ENCODE measurements at regions not wholly inside any gene's neighbourhood (a gene's known extent, or its start where the extent isn't known, plus 50 kb on each side); places are given as distances from the start of the nearest gene placed in this dataset.

- no peak for DNase-seq
Measured at GRCh38 chrX:39150621-39151020, 349.4 kb downstream of the MID1IP1 start.

DNA sequence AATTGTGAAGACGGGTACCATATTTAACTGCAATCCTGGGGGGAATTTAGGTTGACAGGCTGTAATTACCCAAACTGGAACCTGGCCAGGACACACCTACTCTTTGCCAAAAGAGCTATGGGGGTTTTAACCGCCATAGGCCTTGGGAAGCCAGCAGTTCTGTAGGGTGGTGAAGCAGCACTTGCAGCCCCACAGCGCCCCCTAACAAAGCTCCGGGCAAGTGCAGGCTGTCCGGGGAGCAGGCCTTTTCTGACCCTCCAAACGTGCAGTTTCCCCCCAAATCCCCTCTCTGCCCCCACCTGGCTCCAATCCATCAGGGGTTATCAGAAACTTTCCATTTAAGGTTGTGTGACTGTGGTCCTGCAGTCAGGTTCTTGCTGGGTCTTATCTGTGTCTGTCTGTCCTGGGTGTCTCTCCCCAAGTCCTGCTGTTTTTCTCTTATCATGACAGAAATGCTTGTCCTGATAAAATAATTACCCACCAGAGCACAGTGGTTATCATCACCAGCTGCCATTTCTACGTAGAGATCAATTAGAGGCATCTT lies 350.9 kb downstream of the MID1IP1 start:
- peak; percentile 2 for DNase-seq

- DNase-seq, result no peak
Measured at GRCh38 chrX:39156051-39156450, 354.8 kb downstream of the MID1IP1 start.

- DNase-seq, result no peak
Measured at GRCh38 chrX:39157006-39157405, 355.7 kb downstream of the MID1IP1 start.

- no peak for DNase-seq
Measured at GRCh38 chrX:39157796-39158195, 356.5 kb downstream of the MID1IP1 start.

DNA sequence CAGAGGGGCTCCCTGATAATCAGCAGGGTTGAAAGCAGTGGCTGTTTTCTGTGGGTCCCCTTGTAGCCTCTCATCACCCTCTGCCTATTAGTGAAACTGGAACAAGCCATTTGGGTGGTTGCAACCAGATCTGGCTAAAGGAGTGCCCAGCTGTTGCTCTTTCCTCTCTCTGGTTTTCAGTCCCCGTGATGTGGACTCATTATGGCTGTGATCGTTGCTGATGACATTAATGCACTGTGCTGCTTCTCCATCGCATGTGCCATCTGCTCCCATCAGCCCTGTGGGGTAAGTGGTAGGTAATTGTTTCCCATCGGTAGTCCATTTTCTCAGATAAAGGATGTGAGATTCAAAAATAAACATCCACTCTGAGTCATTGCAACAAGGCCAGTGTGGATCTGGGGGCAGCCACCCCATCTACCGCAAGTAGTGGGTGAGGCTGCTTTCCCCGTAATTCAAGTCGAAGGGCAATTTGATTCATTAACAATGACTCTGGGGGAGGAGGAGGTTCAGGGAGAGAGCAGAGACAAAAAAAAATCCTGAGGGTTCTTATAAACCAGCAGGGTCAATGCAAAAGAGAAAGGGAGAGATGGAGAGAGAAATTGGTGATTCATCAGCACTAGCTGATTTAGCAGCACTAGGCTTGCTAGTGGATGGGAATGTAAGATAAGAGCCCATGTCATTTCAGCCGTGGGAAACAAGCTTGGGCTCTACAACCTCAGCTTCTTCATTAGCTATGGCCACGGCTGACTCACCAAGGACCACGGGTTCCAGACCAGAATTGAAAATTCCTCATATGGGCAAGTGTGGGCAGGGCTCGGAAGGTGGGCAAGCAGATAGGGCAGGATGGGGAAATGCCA lies 357.8 kb downstream of the MID1IP1 start:
- no peak for DNase-seq

GRCh38 chrX:39159921-39160507 lies 358.8 kb downstream of the MID1IP1 start:
- DNase-seq, result no peak

DNA sequence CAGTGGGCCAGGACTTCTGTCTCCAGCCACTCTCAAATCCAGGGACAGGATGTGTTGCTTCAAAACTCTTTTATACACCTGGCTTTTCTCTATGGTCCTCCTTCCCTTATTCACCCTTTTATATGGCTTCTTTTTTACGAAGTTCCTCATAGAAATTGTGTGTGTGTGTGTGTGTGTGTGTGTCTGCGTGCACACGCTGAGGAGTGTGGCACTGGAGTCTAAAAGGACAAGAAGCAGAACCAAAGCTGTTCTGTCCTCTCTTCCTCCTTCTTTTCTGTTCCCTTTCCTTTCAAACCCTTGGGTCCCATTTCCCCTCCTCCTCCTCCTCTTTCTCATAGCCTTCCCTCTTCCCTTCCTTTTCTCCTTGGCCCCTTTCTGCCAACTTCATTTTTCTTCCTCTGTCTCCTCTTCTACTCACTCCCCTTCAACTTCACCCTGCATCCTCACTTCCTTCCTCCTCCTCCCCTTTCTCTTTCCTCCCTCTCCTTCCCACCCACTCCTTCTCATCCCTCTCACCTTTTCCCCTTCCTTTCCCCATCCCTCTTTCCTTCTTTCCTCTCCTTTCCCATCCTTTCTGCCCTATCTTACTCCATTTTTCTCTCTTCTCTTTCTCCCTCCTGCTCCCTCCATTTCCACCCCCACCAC lies 360.5 kb downstream of the MID1IP1 start:
- DNase-seq, result no peak

DNA sequence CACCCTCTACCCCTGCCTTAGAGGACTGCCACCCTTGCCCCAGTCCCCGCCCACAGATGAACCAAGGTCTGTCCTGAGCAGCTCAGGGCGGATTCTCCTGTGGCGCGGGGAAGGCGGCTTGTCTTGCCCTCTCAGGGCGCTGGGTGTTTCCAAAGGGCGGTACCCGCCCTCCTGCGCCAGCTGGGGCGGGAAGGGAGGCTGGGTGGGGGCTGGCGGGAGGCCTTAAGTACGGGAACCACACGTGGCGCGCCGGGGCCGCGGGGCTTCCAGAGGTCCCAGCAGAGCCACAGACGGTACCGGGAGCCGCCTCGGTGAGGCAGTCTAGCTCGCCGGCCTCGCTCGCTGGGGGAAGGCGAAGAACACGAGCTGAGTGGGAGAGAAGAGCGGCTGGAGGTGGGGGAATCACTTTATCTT lies 361.1 kb downstream of the MID1IP1 start:
- peak; percentile 1 for DNase-seq

DNA sequence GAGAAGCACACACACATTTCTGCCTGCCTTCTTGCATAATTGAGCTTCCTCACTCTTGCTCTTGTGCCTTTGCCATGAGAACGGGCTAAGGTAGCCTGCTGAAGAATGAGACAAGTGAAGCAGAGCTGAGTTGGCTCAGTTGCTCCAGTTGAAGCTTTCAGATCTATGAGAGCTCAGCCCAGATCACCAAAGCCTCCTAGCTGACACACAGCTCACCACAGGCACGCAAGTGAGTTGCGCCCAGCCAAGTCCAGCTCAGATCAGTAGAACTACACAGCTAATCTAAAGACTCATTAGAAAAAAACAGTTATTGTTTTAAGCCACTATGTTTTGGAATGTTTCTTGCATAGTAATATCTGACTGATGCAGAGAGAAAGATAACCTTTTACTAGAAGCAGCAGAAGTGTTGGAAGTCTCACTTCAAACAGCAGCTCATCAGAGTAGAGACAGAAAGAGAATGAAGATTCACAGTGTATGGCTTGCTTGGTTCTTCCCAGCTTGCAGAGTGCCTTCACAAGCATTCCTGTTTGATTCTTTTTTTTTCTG lies 362.4 kb downstream of the MID1IP1 start:
- no peak for DNase-seq

GRCh38 chrX:39164212-39164611 lies 363.0 kb downstream of the MID1IP1 start:
- DNase-seq, result no peak

DNA sequence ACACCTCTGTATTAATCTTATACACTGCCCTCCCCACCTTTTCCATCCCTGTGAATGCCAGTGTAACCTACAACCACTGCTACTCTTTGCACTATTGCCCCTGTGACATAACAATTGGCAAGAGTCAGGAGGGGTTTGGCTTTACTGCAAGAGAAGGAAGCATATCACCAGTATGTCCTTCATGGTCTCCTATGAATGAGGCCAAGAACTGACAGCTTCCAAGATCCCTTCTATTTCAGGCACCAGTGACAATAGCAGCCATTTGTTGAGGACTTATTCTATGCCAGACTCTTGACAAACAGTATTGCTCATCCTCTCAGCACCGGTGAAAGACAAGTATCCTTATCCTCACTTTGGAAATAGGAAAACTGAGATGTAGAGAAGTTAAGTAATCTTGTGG lies 363.9 kb downstream of the MID1IP1 start:
- DNase-seq, result no peak

GRCh38 chrX:39165773-39166172 lies 364.5 kb downstream of the MID1IP1 start:
- DNase-seq, result no peak

DNA sequence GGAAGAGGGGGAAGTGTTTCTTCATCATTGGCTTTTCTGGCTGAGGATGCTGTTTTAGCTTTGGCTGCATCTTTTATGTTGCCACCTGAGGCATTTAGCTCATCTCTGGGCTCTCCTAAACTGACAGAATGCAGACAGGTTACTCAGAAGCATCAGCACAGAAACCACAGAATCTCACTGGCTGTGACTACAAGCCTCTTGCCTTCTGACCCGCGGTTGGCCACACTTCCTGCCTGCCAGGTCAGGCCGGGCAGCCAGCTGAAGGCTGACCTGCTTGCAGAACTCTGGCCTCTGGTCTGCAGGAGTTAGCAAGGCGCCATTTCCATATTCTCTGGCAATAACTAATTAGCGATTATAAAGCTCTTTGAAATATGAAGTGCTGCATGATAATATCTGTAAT lies 366.5 kb downstream of the MID1IP1 start:
- no peak for DNase-seq

DNA sequence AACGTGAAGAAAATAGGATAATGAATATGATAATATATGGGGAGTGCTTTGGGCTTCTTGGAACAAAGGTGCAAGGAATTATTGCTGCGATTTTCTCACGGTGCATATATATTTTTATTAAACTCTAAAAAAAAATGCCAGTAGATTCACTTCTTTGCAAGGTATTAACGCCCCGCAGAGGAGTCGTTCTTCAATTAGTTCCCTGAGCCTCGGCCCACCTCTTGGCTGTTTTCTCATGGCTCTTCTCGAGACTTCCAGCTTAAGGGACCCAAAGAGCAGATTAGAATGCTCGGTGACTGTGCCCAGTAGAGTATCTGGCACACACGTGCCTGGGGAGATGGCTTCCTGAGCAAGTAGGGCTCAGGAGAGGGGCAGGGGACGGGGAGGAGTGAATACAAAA lies 367.4 kb downstream of the MID1IP1 start:
- DNase-seq, result no peak

GRCh38 chrX:39169976-39170375 lies 368.7 kb downstream of the MID1IP1 start:
- no peak for DNase-seq

DNA sequence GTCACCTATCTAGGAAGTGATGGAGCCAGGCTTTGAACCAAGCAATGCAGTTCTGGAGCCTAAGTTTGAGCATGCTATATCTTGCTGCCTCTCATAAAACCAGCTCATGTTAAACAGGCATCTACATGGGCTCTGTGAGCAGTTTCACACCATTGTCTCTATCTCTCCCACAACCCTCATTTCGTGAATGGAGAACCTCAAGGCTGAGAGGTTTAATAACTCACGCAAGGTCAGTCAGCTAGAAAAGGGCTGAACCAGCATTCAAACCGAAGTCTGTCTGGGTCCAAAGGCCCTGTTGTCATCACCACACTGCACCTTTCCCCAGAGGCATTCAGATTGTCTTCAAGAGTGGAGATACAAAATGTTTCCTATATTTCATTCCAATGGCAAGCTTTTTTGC lies 369.2 kb downstream of the MID1IP1 start:
- no peak for DNase-seq

DNA sequence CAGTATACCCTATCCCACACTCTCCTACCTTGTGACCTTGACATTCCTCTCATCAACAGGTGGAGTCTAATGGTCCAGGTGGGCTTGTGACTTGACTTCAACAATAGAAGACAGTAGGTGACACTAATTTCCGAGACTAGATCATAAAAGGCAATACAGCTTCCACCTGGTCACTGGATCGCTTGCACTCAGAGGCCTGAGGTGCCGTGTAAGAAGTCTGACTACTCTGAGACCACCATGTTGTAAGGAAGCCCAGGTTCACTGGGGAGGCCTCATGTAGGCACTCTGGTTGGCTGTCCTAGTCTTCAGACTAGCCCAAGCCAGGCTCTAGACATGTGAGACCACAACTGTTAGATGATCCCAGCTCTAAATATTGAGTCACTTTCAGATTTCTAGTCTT lies 370.4 kb downstream of the MID1IP1 start:
- DNase-seq, result no peak

DNA sequence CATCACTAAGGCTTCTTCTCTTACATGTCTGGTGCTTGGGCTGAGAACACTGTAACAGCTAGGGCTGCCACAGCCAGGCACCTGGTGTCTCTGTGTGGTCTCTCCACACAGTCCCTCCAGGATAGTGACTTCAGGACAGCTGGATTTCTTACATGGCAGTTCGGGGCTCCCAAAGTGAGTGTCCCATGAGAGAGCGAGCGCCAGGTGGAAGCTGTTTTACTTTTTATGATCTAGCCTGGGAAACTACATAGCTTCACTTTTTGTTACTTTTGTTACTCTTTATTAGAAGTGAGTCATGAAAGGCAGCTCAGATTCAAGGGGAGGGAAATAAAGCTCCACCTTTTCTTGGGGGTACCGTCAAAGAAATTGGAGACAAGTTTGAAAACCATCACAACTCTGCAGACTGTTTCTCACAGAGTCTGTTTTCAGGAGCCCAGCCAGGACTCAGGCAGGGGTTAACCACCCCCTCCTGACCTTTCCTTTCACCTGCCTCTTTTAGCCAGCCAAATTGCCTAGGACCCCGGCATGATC lies 373.0 kb downstream of the MID1IP1 start:
- DNase-seq, result no peak

- no peak for DNase-seq
Measured at GRCh38 chrX:39174772-39175417, 373.6 kb downstream of the MID1IP1 start.

DNA sequence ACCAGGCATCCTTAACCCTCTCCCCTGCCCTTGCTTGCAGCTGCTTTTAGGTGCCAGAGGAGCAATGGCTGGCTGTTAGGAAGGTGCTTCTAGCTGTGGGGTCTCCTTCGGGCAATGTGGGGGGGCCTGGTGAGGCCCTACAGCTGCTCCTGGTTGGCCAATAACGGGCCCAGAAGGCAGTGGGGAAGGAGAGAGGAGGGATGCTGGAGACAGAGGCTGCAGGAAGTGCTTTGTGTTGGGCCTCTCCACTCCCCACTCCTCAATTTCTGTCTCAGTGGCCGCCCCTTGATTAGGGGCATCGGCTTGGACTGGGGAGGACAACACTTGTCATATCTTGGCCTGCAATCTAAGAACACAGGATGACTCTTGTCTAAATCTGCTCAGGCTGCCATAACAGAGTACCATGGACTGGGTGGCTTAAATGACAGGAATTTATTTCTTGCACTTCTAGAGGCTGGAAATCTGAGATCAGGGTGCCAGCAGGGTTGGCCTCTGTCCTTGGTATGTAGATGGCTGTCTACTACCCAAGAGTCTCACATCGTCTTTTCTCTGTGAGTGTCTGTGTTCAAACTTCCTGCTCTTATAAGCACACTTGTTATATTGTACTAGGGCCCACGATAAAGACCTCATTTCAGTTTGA lies 374.3 kb downstream of the MID1IP1 start:
- DNase-seq, result no peak

GRCh38 chrX:39176105-39176504 lies 374.8 kb downstream of the MID1IP1 start:
- no peak for DNase-seq

Data from effector CD8-positive, alpha-beta T cell (primary cell).